ENCODE measurements at regions not wholly inside any gene's neighbourhood (a gene's known extent, or its start where the extent isn't known, plus 50 kb on each side); places are given as distances from the start of the nearest gene placed in this dataset.
"Not testable (repeated sequence)": the region's sequence is repeated elsewhere in the genome, so short reads cannot be mapped to it uniquely, and the experiment has no call there.

DNA sequence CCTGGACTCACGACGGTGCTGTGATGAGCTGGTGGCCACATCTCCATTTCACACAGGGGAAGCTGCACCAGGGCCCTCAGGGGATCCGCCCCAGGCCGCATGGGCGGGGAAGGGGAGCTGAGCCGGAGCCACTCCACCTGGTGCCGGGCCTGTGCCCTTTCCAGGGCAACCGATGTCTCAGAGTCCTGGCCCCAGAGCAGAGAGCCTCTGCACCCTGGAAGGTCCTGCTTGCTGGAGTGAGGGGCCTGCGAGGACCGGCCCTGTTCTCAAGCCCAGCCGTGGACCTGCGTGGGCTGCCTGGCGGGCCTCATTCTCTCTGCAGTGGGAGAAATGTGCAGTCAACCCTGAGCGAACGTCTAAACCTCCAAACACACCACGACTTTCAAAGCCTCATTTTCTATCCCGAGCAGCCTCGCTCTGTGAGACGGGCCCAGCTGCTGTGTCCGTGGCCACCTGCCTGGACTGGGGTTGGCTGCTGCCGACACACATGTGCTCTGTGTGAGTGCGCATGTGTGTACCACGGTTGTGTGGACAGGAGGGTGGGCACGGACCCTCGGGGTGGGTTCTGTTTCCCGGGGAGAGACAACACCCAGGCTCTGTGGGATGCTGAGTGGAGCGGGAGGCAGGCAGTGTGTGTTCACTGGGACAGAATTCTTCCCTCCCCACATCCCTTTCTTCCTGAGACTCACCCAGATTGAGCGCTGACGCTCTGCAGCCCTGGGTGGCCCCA is 163.5 kb downstream of the KIF26A start:
- H3K9me3 ChIP-seq (ENCODE audit: control insufficient read depth in 2 of 2, low read length in 2 of 2) = no peaks in the 10 kb centered on the region
- no peaks in the 10 kb centered on the region for H3K4me1 ChIP-seq (ENCODE audit: control insufficient read depth, insufficient read depth, low read length)
- no peak overlapping the region for H3K9ac ChIP-seq (ENCODE audit: low read length in 2 of 2)
- H3K4me3 ChIP-seq (ENCODE audit: low read length in 2 of 2) = no peak overlapping the region
- H3K27me3 ChIP-seq (ENCODE audit: control insufficient read depth in 1 of 2, insufficient read depth in 2 of 2, low read length in 2 of 2) = no peaks in the 10 kb centered on the region
- H3K36me3 ChIP-seq (ENCODE audit: control insufficient read depth in 2 of 2, insufficient read depth in 2 of 2, low read length in 2 of 2) = no peaks in the 10 kb centered on the region
- no peak overlapping the region for H3K27ac ChIP-seq (ENCODE audit: low read length)

DNA sequence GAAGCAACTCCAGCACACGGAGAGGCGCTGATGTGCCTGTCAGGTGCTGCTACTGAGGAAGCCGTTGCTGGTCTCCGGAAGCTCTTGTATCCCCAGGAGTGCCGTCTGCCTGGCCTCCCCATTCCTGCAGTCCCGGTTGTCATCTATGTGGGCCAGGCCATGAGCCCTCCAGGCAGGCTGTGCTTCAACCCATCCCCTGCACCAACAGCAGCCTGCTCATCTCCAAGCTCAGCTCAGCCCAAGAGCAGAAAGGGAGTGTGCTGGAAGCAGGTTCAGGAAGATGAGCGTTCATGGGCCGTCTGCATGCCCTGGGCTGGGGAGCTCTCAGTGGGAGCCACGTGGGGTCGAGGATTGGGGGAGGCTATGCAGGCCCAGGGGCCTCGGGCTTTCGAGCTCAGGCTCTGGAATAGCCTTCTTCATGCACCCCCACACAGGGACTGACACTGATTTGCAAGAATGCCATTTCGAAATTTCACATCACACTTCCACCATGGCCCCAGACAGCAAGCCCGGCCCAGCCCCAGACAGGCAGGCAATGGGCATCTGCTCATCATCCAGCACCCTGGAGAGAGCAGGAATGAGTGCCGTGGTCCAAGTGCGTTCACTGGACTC is 164.5 kb downstream of the KIF26A start:
- Histone ChIP-seq H3K4me1 (ENCODE audit: control insufficient read depth, insufficient read depth, low read length) (no peaks in the 10 kb centered on the region), H3K9ac (ENCODE audit: low read length in 2 of 2) (no peak overlapping the region), H3K4me3 (ENCODE audit: low read length in 2 of 2) (no peak overlapping the region), H3K9me3 (ENCODE audit: control insufficient read depth in 2 of 2, low read length in 2 of 2) (no peaks in the 10 kb centered on the region), H3K27me3 (ENCODE audit: control insufficient read depth in 1 of 2, insufficient read depth in 2 of 2, low read length in 2 of 2) (no peaks in the 10 kb centered on the region), H3K27ac (ENCODE audit: low read length) (no peak overlapping the region), H3K36me3 (ENCODE audit: control insufficient read depth in 2 of 2, insufficient read depth in 2 of 2, low read length in 2 of 2) (no peaks in the 10 kb centered on the region)

DNA sequence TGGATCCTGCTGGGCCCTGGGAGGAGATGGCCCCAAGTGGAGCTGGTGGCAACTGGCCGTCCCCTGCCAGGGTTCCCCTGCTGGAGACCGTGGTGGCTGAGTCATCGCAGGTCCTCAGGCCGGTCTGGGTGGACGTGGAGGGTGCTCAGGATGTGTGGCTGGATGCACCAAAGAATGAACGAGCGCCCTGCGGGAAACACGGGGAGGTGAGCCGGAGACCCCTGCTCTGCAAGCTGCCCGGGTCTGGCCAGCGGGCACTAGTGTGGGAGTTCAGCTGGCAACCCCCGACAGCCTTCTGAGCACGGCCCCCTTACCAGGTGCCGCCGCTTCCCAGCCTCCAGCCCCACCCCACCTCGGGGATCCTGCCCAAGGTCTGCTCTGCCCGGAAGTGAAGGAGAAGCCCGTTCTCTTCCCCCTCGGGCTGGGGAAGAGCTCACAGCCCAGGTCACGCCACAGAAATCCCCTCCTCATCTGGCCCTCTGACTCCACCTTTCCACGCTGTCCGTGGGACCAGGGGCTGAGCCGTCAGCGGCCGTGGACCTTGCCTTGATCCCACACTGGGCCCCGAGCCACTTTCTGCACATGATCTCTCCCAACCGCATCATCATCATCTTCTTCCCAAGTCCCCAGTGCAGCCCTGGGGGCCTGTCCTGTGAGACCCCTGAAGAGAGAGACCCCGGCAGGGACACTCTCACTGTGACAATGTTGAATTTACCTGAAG is 165.5 kb downstream of the KIF26A start:
- Histone ChIP-seq H3K9ac (ENCODE audit: low read length in 2 of 2) (no peak overlapping the region), H3K36me3 (ENCODE audit: control insufficient read depth in 2 of 2, insufficient read depth in 2 of 2, low read length in 2 of 2) (no peaks in the 10 kb centered on the region), H3K27me3 (ENCODE audit: control insufficient read depth in 1 of 2, insufficient read depth in 2 of 2, low read length in 2 of 2) (no peaks in the 10 kb centered on the region), H3K27ac (ENCODE audit: low read length) (no peak overlapping the region), H3K4me1 (ENCODE audit: control insufficient read depth, insufficient read depth, low read length) (no peaks in the 10 kb centered on the region), H3K9me3 (ENCODE audit: control insufficient read depth in 2 of 2, low read length in 2 of 2) (no peaks in the 10 kb centered on the region), H3K4me3 (ENCODE audit: low read length in 2 of 2) (no peak overlapping the region)

DNA sequence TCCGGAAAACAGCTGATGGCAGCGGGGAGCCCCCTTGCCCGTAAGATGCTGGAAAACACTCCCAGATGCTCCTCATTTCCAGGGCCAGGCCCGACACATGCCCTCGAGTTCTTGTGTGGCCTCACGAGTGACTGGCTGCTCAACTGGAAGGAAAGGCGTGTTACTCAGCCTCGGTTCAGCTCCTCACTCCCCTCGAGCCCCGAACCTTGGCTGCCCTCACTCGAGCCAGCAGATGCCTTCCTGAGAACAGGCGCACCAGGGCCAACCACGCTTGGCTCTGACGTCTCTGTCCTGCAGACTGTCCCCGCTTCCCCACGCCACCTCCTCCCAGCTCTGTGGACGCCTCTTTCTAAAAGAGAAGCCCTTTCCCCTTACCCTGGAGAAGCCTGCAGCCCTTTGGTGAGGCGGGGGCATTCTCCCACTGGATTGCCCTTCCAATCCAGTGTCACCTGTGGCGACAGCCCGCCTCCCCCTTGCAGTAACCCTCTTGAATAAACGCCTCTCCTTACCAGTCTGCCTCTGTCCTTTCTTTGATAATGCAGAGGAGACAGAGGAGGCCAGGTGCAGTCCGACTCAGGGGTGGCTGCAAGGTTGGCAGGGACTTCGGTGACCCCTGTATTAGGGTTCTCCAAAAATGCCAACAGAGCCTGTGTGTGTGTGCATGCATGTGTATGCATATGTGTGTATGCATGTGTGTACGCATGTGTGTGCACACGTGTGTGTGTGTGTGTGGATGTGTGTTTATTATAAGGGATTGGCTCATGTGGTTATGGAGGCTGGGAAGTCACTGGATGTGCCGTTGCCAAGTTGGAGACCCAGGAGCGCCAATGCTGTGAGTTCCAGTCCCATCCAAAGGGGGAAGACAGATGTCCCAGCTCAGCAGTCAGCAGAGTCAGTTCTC is 166.3 kb downstream of the KIF26A start:
- Histone ChIP-seq H3K36me3 (ENCODE audit: control insufficient read depth in 2 of 2, insufficient read depth in 2 of 2, low read length in 2 of 2) (no peaks in the 10 kb centered on the region), H3K4me1 (ENCODE audit: control insufficient read depth, insufficient read depth, low read length) (no peaks in the 10 kb centered on the region), H3K27ac (ENCODE audit: low read length) (no peak overlapping the region), H3K27me3 (ENCODE audit: control insufficient read depth in 1 of 2, insufficient read depth in 2 of 2, low read length in 2 of 2) (no peaks in the 10 kb centered on the region), H3K9me3 (ENCODE audit: control insufficient read depth in 2 of 2, low read length in 2 of 2) (no peaks in the 10 kb centered on the region), H3K9ac (ENCODE audit: low read length in 2 of 2) (no peak overlapping the region), H3K4me3 (ENCODE audit: low read length in 2 of 2) (no peak overlapping the region)

DNA sequence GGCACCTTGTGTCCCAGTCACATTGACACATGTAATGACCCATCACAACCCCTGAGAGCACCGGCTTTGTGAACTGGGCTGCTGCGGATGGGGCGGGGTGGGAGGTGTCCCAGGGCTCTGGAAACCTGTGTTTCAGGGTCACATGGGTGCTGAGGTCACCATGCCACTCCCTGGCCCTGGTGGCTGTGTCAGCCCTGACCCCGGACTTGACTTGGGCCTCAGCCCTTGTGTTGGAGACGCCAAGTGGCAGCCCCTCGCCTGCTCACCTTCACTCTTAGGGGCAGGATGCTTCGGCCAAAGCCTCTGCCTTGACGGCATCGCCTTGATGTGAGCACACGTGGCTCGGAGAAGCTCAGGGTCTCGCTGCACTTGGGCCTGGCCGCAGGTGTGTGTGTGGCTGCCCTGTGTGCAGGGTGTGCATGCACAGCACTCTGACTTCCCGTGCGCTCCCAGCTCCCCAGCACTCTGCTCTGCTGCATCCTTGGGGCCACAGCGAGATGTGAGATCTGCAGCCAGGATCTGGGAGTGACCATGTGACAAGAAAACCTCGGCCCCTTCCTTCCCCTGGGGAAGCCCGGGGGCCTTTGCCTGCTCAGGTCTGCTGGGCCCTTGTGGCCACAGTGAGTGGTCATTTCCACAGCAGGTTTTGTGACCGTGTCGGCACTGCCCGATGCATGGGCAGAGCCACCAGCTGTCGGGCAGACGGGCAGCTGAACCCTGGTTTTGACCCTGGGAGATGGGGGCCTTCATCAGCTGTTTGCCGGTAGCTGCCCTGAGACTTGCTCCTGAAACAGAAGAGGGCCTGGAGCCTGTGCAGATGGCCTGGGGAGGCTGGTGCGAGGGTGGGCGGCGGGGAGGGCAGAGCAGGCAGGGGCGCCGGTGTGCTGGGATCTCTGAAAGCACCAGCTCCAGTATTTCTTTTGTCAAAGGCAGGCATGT is 167.4 kb downstream of the KIF26A start:
- H3K9ac ChIP-seq (ENCODE audit: low read length in 2 of 2) = no peak overlapping the region
- no peaks in the 10 kb centered on the region for H3K4me1 ChIP-seq (ENCODE audit: control insufficient read depth, insufficient read depth, low read length)
- no peaks in the 10 kb centered on the region for H3K27me3 ChIP-seq (ENCODE audit: control insufficient read depth in 1 of 2, insufficient read depth in 2 of 2, low read length in 2 of 2)
- H3K27ac ChIP-seq (ENCODE audit: low read length) = no peak overlapping the region
- H3K9me3 ChIP-seq (ENCODE audit: control insufficient read depth in 2 of 2, low read length in 2 of 2) = no peaks in the 10 kb centered on the region
- H3K4me3 ChIP-seq (ENCODE audit: low read length in 2 of 2) = no peak overlapping the region
- H3K36me3 ChIP-seq (ENCODE audit: control insufficient read depth in 2 of 2, insufficient read depth in 2 of 2, low read length in 2 of 2) = no peaks in the 10 kb centered on the region

DNA sequence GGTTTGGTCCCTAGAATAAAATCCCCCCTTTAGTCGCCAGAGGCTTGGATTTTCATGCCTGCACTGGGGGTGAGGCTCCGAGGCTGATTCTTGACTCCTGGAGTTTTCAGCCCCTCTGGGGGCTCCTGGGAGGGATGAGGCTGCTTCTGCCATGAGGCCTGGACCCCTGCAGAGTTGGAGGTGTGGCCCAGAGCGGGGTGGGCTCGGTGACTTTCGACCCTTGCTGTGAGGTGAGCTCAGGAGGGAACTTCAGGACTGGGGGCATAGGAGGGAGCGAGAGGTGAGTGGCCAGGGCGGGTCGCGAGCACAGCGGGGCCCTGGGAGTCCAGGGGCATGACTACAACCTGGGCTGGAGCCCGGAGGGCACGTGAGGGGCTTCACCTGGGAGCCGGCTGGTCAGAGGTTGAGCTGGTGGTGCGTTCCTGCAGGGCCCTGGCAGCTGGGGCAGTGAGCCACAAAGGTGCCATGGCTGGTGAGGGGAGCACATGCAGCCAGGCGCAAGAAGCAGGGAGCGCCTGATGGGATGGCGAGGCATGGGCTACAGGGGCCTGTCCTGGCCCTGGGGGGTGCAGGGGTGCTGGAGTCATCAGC is 168.2 kb downstream of the KIF26A start:
- no peak overlapping the region for H3K9ac ChIP-seq (ENCODE audit: low read length in 2 of 2)
- no peaks in the 10 kb centered on the region for H3K27me3 ChIP-seq (ENCODE audit: control insufficient read depth in 1 of 2, insufficient read depth in 2 of 2, low read length in 2 of 2)
- peaks cover 0 to 3% of the 10 kb centered on the region in 2 donors for H3K9me3 ChIP-seq (ENCODE audit: control insufficient read depth in 2 of 2, low read length in 2 of 2)
- no peak overlapping the region for H3K27ac ChIP-seq (ENCODE audit: low read length)
- H3K4me1 ChIP-seq (ENCODE audit: control insufficient read depth, insufficient read depth, low read length) = no peaks in the 10 kb centered on the region
- no peak overlapping the region for H3K4me3 ChIP-seq (ENCODE audit: low read length in 2 of 2)
- H3K36me3 ChIP-seq (ENCODE audit: control insufficient read depth in 2 of 2, insufficient read depth in 2 of 2, low read length in 2 of 2) = no peaks in the 10 kb centered on the region

DNA sequence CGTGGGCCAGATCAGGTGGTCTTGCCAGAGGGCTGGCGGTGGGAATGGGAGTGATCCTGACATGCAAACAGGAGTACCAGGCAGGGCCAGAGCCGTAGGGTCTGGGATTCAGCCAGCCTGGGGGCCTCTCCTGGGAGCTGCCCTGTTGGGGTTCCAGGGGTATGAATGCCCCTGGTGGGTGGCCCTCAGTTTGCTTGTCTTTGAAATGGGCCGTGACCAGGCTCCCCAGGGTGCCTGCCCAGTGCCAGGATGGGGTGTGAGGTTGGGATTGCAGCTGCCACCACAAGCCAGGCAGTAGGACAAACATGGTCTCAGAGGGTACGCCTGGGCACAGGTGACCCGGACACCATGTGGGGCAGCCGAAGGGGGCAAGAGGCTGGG is 168.8 kb downstream of the KIF26A start:
- H3K4me3 ChIP-seq (ENCODE audit: low read length in 2 of 2) = no peak overlapping the region
- no peak overlapping the region for H3K27ac ChIP-seq (ENCODE audit: low read length)
- H3K36me3 ChIP-seq (ENCODE audit: control insufficient read depth in 2 of 2, insufficient read depth in 2 of 2, low read length in 2 of 2) = no peaks in the 10 kb centered on the region
- H3K4me1 ChIP-seq (ENCODE audit: control insufficient read depth, insufficient read depth, low read length) = no peaks in the 10 kb centered on the region
- no peaks in the 10 kb centered on the region for H3K27me3 ChIP-seq (ENCODE audit: control insufficient read depth in 1 of 2, insufficient read depth in 2 of 2, low read length in 2 of 2)
- H3K9me3 ChIP-seq (ENCODE audit: control insufficient read depth in 2 of 2, low read length in 2 of 2) = peaks cover 0 to 3% of the 10 kb centered on the region in 2 donors
- H3K9ac ChIP-seq (ENCODE audit: low read length in 2 of 2) = no peak overlapping the region

DNA sequence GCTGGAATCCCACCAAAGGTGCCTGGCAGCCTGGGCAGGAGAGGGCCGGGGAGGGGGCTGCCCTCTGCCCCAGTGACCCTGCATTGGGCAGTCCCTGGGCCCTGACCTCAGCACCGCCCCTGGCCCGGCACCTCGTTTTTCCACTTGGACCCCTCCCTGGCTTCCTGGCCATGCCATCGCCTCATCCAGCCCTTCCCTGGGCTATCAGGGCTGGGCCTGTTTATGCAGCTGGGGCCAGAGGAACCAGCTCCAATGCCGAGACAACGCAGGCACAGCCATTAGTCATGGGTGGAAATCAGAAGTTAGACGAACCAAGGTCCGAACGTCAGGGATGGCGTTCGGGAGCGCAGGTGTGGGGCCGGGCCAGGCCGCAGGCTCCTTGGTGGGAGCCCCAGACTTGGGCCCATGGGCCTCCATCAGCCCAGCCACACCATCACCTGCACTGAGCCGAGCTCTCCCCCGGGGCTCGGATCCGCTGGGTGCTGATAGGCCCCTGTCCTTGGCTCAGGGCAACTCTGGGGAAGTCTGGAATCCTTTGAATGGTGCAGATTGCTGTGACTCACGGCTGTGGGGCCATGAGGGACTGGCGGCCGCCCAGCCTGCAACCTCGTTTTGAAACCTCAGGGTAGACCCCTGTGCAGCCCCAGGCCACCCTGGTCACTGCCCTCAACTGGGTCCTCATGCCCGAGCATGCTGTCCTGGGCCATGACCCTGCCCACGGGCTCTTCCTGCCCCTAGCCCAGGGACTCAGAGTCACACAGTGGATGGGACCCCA is 169.4 kb downstream of the KIF26A start:
- H3K27me3 ChIP-seq (ENCODE audit: control insufficient read depth in 1 of 2, insufficient read depth in 2 of 2, low read length in 2 of 2) = no peaks in the 10 kb centered on the region
- no peak overlapping the region for H3K4me3 ChIP-seq (ENCODE audit: low read length in 2 of 2)
- H3K9ac ChIP-seq (ENCODE audit: low read length in 2 of 2) = no peak overlapping the region
- H3K27ac ChIP-seq (ENCODE audit: low read length) = no peak overlapping the region
- H3K36me3 ChIP-seq (ENCODE audit: control insufficient read depth in 2 of 2, insufficient read depth in 2 of 2, low read length in 2 of 2) = no peaks in the 10 kb centered on the region
- H3K4me1 ChIP-seq (ENCODE audit: control insufficient read depth, insufficient read depth, low read length) = no peaks in the 10 kb centered on the region
- H3K9me3 ChIP-seq (ENCODE audit: control insufficient read depth in 2 of 2, low read length in 2 of 2) = peaks cover 0 to 3% of the 10 kb centered on the region in 2 donors

DNA sequence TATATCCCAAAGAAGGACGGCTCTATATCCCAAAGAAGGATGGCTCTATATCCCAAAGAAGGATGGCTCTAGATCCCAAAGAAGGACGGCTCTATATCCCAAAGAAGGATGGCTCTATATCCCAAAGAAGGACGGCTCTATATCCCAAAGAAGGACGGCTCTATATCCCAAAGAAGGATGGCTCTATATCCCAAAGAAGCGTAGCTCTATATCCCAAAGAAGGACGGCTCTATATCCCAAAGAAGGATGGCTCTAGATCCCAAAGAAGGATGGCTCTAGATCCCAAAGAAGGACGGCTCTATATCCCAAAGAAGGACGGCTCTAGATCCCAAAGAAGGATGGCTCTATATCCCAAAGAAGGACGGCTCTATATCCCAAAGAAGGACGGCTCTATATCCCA is 170.1 kb downstream of the KIF26A start:
- H3K4me1 ChIP-seq (ENCODE audit: control insufficient read depth, insufficient read depth, low read length); H3K9me3 ChIP-seq (ENCODE audit: control insufficient read depth in 2 of 2, low read length in 2 of 2); H3K27ac ChIP-seq (ENCODE audit: low read length); H3K27me3 ChIP-seq (ENCODE audit: control insufficient read depth in 1 of 2, insufficient read depth in 2 of 2, low read length in 2 of 2); H3K36me3 ChIP-seq (ENCODE audit: control insufficient read depth in 2 of 2, insufficient read depth in 2 of 2, low read length in 2 of 2); H3K9ac ChIP-seq (ENCODE audit: low read length in 2 of 2); H3K4me3 ChIP-seq (ENCODE audit: low read length in 2 of 2): not testable (repeated sequence)

Data from stomach smooth muscle (tissue), 2 donors.